DOHH2 (cell line): ENCODE measurements at regions not wholly inside any gene's neighbourhood (a gene's known extent, or its start where the extent isn't known, plus 50 kb on each side); places are given as distances from the start of the nearest gene placed in this dataset.

Experiments
- H3F3A ChIP-seq: fragments of 200-600 bp; sonication (generic), shearing (Covaris generic); 2 replicates; pipeline ENCODE4 v1.6.0; 2016; ENCODE audit warnings: antibody characterized with exemption, mild to moderate bottlenecking; ENCODE audit not compliant: control insufficient read depth, insufficient read depth
- H3K27ac ChIP-seq: fragments of 200-600 bp; sonication (generic); 2 replicates; pipeline ENCODE4 v1.5.1; 2014; ENCODE audit warnings: low read depth, mild to moderate bottlenecking, low read length, moderate library complexity
- H3K27me3 ChIP-seq: fragments of 200-600 bp; sonication (generic); 2 replicates; pipeline ENCODE4 v1.6.1; 2014; ENCODE audit warnings: mild to moderate bottlenecking, low read length, mixed read lengths; ENCODE audit not compliant: control insufficient read depth
- H3K36me3 ChIP-seq: fragments of 200-600 bp; sonication (generic); 2 replicates; pipeline ENCODE4 v1.6.1; 2014; ENCODE audit warnings: mild to moderate bottlenecking, low read length, moderate library complexity, mixed read lengths; ENCODE audit not compliant: control insufficient read depth
- H3K4me1 ChIP-seq: fragments of 200-600 bp; sonication (generic); 2 replicates; pipeline ENCODE4 v1.6.1; 2014; ENCODE audit warnings: mild to moderate bottlenecking, low read length, mixed read lengths; ENCODE audit not compliant: control insufficient read depth
- H3K4me2 ChIP-seq: fragments of 200-600 bp; sonication (generic); 2 replicates; pipeline ENCODE4 v1.6.0; 2014; ENCODE audit warnings: mild to moderate bottlenecking, low read length, moderate library complexity
- H3K4me3 ChIP-seq: fragments of 200-600 bp; sonication (generic); 2 replicates; pipeline ENCODE4 v1.5.1; 2014; ENCODE audit warnings: mild to moderate bottlenecking, low read length, mixed read lengths
- H3K79me2 ChIP-seq: fragments of 200-600 bp; sonication (generic); 2 replicates; pipeline ENCODE4 v1.6.1; 2014; ENCODE audit warnings: mild to moderate bottlenecking, low read length, mixed read lengths; ENCODE audit not compliant: control insufficient read depth
- H3K9me2 ChIP-seq: fragments of 200-600 bp; sonication (generic); replicated peaks from 2 replicates; pipeline ENCODE4 v1.6.1; 2014; ENCODE audit warnings: mild to moderate bottlenecking, low read length, mixed read lengths; ENCODE audit not compliant: control insufficient read depth
- H3K9me3 ChIP-seq: fragments of 200-600 bp; sonication (generic); 2 replicates; pipeline ENCODE4 v1.6.1; 2014; ENCODE audit warnings: antibody characterized with exemption, low read length, mixed read lengths; ENCODE audit not compliant: control insufficient read depth, insufficient read depth
- H4K20me1 ChIP-seq: fragments of 200-600 bp; sonication (generic); 2 replicates; pipeline ENCODE4 v1.6.0; 2014; ENCODE audit warnings: low read depth, mild to moderate bottlenecking, antibody characterized with exemption, low read length, moderate library complexity; ENCODE audit not compliant: control insufficient read depth, insufficient read depth
- CTCF ChIP-seq: fragments of 200-600 bp; sonication (generic); IDR thresholded peaks from one replicate; pipeline ENCODE4 v1.5.1; 2014; ENCODE audit warnings: antibody characterized with exemption, mild to moderate bottlenecking, low read depth, low read length; ENCODE audit not compliant: poor library complexity, severe bottlenecking
- EZH2phosphoT487 ChIP-seq: fragments of 200-600 bp; sonication (generic); IDR thresholded peaks from 2 replicates; pipeline ENCODE4 v1.6.1; 2017; ENCODE audit warnings: borderline replicate concordance, mild to moderate bottlenecking, antibody characterized with exemption, low read length, moderate library complexity, mixed read lengths

GRCh38 chr3:34216711-34217335 is 418.4 kb downstream of the PDCD6IP start:
- H3K79me2 ChIP-seq, result no peaks in the 10 kb centered on the region
- H3K4me1 ChIP-seq, result peaks cover 16% of the 10 kb centered on the region
- H3K27me3 ChIP-seq, result no peaks in the 10 kb centered on the region
- no peak overlapping the region for H3K4me3 ChIP-seq
- no peak overlapping the region for H3K27ac ChIP-seq
- no peaks in the 10 kb centered on the region for H3F3A ChIP-seq
- no peaks in the 10 kb centered on the region for H3K9me2 ChIP-seq
- H3K9me3 ChIP-seq, result no peaks in the 10 kb centered on the region
- TF ChIP-seq CTCF, result no peak
- TF ChIP-seq EZH2phosphoT487, result no peak
- H4K20me1 ChIP-seq, result no peaks in the 10 kb centered on the region
- no peak overlapping the region for H3K4me2 ChIP-seq
- H3K36me3 ChIP-seq, result no peaks in the 10 kb centered on the region

- Histone ChIP-seq H3K4me1 (peaks cover 8% of the 10 kb centered on the region; the same call in 1 of the 2 replicates), H4K20me1 (no peaks in the 10 kb centered on the region), H3F3A (no peaks in the 10 kb centered on the region), H3K9me3 (no peaks in the 10 kb centered on the region), H3K27me3 (no peaks in the 10 kb centered on the region), H3K4me3 (no peak overlapping the region), H3K36me3 (no peaks in the 10 kb centered on the region), H3K79me2 (no peaks in the 10 kb centered on the region), H3K27ac (no peak overlapping the region), H3K9me2 (no peaks in the 10 kb centered on the region), H3K4me2 (no peak overlapping the region)
- TF ChIP-seq CTCF (no peak), EZH2phosphoT487 (no peak)
These were observed 420.4 kb downstream of the PDCD6IP start for GRCh38 chr3:34218706-34219385.

- H3K4me3 ChIP-seq, result no peak overlapping the region
- no peaks in the 10 kb centered on the region for H3K36me3 ChIP-seq
- H3K79me2 ChIP-seq, result no peaks in the 10 kb centered on the region
- no peaks in the 10 kb centered on the region for H4K20me1 ChIP-seq
- peaks cover 8% of the 10 kb centered on the region; the same call in 1 of the 2 replicates for H3K4me1 ChIP-seq
- no peaks in the 10 kb centered on the region for H3F3A ChIP-seq
- no peaks in the 10 kb centered on the region for H3K27me3 ChIP-seq
- no peaks in the 10 kb centered on the region for H3K9me3 ChIP-seq
- no peak overlapping the region for H3K4me2 ChIP-seq
- TF ChIP-seq CTCF, result no peak
- no peak for TF ChIP-seq EZH2phosphoT487
- H3K9me2 ChIP-seq, result no peaks in the 10 kb centered on the region
- no peak overlapping the region for H3K27ac ChIP-seq
These were observed 421.1 kb downstream of the PDCD6IP start for GRCh38 chr3:34219556-34219955.
